H7 (cell line): ENCODE measurements at regions not wholly inside any gene's neighbourhood (a gene's known extent, or its start where the extent isn't known, plus 50 kb on each side); places are given as distances from the start of the nearest gene placed in this dataset.

Source experiments
- DNase-seq: peaks from one replicate; pipeline ENCODE4 v3.0.0; 2012
- H3K27me3 ChIP-seq: 2 replicates; pipeline ENCODE4 v1.6.0; 2011; ENCODE audit warnings: mild to moderate bottlenecking, low read length; ENCODE audit not compliant: control insufficient read depth, insufficient read depth
- H3K36me3 ChIP-seq: replicated peaks from 2 replicates; pipeline ENCODE4 v1.5.1; 2011; ENCODE audit warnings: low read length; ENCODE audit not compliant: control insufficient read depth, insufficient read depth
- H3K4me3 ChIP-seq: 2 replicates; pipeline ENCODE4 v1.5.1; 2011; ENCODE audit warnings: low read depth, mild to moderate bottlenecking, control low read depth, low read length, moderate library complexity; ENCODE audit not compliant: insufficient read depth

DNA sequence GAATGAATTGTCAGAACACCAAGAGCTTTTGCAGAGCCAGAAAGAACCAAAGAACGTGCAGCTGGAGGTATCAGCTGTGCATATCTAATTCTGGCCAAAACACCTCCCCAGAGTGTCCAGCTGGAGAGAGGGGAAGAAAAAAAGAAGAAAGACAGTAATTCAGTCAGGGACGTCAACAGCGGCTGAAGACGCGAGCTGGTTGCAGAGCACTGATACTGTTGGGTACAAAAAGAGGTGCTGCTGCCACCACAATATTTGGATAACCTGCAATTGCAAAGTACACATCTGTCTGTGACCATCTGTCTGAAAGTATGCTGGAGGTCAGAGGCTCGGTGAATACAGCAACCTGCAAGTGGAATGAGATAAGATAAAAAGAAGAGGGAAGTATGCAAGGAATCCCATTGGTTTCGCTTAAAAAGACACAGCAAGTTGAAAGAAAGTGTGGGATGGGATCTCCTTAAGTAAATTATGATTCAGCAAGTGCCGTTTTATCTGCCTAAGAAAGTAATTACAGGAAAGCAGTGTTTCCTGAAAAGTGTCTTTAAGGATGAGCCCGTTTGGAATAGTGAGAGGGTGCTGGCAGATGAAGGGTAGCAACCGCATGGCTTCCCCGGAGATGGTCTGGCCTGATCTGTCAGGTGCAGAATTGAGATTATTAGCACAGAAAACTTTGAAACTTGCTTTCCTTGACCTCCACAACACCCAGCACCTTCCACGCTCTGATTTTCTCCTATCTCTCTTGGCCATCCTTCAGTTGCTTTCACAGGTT is 189.9 kb upstream of the PRDM1 start:
- Histone ChIP-seq H3K36me3 (no peaks in the 10 kb centered on the region), H3K27me3 (no peaks in the 10 kb centered on the region), H3K4me3 (no peak overlapping the region)
- no peak for DNase-seq

DNA sequence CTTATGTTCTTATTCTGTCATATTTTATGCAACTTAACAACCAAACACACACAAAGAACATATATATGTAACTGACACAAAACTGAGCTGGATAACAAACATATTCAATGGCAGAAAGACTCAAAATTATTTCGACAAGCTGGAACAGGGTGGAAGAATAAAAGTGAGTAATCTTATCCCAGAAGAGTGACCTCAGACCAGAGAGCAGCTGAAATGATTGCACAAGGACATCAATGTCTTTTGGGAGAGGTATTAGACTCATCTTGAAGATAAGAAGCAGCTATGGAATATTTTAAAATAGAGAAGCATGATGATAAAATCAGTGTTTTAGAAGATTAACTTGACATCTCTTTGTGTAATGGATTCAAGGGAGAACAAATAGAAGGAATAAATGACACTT is 191.6 kb upstream of the PRDM1 start:
- no peak for DNase-seq
- H3K36me3 ChIP-seq: no peaks in the 10 kb centered on the region
- no peak overlapping the region for H3K4me3 ChIP-seq
- H3K27me3 ChIP-seq: no peaks in the 10 kb centered on the region

DNA sequence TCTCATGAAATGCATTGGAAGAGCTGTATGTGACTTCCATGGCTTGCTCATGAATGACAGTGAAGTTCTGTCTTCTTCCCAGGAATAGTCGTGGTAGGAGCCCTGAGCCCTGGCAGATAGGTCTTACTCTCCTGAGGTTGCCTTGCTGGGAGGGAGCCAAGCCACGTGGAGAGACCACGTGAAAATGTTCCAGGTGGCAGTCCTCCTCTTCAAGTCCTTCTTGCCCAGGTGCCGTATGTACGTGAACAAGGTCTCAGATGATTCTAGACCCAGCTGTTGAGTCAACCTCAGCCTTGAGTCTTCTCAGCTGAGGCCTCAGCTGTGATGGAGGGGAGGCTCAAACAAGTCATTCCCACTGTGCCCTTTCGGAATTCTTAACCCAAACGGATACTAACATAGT is 192.4 kb upstream of the PRDM1 start:
- DNase-seq: no peak
- Histone ChIP-seq H3K27me3 (no peaks in the 10 kb centered on the region), H3K36me3 (no peaks in the 10 kb centered on the region), H3K4me3 (no peak overlapping the region)

DNA sequence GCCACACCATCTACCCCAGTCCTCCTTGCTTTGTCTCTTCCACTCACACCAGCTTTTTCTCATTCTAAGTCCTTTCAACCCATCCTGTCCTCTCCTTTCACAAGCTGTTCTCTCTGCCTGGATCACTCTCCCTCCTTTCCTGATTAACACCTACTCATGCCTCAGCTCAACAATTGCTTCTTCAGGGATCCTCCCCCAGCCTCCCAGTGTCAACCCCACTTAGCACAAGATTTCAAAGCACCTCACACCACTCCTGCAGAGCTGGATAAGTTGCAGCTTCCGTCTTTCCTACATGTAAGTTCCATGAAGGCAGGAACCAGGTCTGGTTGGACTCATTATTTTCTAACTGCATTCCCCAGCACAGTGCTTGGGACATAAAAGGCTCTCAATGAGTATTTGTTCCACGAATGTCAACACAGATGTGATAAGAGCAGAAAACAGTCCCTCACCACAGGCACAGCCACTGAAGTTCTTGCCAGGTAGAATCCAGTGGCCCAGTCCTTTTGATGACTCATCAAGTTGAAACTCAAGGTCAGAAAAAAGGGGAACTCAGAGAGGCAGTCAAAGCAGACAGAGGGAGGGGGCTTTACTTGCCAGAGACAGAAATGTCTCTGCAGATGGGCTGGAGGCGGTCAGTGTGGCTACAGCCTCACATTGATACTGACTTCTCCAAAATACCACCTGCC is 193.4 kb upstream of the PRDM1 start:
- no peak for DNase-seq
- no peaks in the 10 kb centered on the region for H3K36me3 ChIP-seq
- no peak overlapping the region for H3K4me3 ChIP-seq
- no peaks in the 10 kb centered on the region for H3K27me3 ChIP-seq

DNA sequence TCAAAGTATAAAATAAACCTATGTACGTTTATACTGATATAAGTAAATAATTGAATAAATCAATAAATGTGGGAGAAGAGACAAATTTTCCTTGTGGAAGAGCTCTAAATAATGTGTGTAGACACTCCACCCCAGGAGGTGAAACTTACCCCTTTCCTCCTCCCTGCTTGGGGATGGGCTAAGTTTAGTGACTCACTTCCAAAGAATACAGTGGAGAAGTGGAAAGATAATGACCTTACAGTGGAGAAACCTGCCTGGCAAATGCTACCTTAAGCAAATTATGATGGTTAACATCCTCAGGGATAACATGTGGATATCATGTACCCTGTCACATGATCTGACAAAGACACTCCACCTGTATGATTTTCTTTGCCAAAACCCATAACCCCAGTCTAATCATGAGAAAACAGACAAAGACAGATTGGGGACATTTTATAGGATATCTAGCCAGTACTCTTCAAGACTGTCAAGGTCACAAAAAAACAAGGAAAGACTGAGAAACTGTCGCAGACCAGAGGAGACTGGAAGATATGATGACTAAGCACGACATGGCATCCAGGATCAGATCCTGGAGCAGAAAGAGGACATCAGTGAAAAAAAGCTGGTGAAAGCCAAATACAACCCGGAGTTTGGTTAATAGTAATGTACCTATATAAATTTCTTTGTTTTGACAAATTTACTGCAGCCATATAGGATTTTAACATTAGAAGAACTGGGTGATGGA is 195.5 kb upstream of the PRDM1 start:
- no peak overlapping the region for H3K4me3 ChIP-seq
- no peaks in the 10 kb centered on the region for H3K36me3 ChIP-seq
- H3K27me3 ChIP-seq: no peaks in the 10 kb centered on the region
- no peak for DNase-seq

DNA sequence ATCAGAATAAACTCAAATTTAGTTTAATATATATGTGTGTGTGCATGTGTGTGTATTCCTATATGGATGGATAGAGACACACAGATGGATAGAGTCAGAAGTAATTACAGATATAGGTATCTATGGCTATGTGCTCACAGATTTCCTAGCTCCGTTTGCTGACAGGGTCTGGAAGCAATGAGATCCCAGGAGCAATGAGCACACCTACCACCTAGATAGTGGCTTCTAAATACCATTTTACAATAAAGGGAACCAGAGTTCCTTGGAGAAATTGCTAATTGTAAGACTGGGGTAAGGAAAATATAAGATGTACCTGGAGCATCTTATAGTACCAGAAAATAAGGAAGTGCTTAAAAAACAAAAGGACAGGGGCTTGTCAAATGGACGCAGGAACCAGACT is 196.2 kb upstream of the PRDM1 start:
- H3K27me3 ChIP-seq: no peaks in the 10 kb centered on the region
- H3K36me3 ChIP-seq: no peaks in the 10 kb centered on the region
- no peak for DNase-seq
- no peak overlapping the region for H3K4me3 ChIP-seq

DNA sequence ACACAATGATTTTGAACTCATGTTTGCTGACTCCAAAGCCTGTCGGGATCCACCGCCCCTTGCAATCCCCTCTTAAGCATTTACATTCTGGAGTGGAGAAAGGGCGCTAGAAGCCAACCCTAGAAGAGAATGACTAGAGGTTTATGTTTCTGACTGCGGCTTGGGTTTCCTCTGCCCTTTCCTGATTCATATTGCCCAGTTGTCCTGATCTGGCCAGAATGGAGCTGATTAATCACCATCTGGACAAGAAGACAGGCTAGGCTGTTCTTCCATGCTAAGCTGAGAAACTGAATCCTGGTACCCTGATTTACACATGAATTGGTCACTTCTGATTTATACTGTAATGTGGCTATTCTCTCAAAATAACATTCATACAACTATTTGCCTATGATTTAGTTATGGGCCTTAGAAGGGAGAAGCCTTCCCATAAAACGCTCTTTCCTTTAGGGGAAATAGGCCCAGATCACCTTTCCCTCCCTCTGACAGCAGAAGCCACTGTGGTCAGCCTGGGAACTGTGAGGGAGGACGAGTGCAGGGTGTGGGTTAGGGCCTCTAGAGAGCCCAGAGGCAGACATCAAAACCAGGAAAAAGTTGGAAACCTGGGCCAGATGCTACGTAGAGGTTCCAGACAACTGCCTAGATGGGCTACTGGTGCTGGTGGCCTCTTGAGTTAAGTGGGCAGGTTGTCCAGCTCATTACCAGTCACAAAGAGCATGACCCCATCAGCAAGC is 199.2 kb upstream of the PRDM1 start:
- Histone ChIP-seq H3K27me3 (no peaks in the 10 kb centered on the region), H3K4me3 (no peak overlapping the region), H3K36me3 (no peaks in the 10 kb centered on the region)
- no peak for DNase-seq

DNA sequence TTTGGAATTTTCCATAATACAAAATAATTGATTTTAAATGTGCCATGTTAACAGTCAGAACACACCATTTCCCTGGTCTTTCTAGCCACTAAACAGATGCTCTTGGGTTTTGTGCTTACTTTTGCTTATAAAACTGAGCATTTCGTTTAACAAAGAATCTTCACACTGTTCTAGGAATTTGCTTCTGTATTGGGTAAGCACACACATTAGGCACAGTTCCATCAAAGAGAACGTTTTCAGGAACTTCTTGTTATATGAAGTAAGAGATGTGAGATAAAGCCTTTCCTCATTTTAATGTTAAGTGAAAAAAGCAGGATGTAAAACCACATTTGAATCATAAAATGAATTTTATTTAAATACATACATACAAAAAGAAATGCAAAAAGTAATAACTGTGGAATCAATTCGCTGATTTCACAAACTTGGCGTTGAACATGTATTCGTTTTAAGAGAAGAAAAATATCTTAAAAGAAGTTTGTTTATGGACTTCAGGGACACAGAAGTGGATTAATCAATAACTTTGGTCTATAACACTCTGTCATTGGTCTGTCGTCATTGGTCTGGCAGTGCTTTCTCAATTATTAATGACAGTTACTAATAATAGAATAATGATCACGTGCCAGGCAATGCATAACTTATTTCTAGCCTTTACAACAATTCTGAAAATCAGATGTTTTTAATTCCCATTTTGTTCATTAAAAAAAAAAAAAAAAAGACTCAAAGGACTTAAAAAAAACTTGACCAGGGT is 199.9 kb upstream of the PRDM1 start:
- no peak for DNase-seq
- Histone ChIP-seq H3K4me3 (no peak overlapping the region), H3K27me3 (no peaks in the 10 kb centered on the region), H3K36me3 (no peaks in the 10 kb centered on the region)

DNA sequence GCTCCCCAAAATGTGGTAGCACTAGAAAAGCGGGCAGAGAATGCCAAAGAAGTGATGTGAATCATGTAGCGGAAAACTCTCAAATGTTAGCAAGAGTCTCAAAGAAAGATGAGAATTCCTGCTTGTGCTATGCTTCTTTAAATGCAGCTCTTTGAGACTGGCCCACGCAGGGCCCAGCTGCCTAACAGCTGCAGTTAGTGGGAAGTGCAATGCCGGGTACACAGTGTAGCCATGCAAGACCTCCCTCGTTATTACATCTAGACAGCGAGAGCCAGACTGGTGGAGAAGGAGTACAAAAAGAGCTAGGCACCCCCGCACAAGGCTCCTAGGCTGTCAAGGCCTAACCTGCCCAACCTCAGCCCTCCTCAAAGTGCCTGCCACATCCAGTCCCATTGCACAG is 201.7 kb upstream of the PRDM1 start:
- Histone ChIP-seq H3K36me3 (no peaks in the 10 kb centered on the region), H3K27me3 (no peaks in the 10 kb centered on the region), H3K4me3 (no peak overlapping the region)
- DNase-seq: no peak

DNA sequence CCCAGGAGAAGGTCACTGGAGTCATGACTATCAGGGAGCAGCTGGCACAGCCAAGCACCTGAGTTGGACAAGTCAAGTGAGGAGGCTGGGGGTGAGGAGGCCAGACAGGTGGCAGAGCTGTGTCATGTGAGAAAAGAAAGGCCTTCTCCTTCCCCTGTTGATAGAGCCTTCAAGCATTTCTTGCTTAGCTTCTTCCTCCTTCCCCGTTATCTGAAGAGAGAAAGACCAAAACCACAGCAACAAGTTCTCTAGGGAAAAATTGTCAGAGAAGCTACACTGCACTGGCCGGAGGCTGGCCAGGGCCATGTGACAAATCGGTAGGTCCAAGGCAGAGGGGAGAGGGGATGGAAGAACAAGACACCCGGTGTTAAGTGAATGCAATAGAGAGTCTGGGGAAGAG is 202.1 kb upstream of the PRDM1 start:
- Histone ChIP-seq H3K4me3 (no peak overlapping the region), H3K36me3 (no peaks in the 10 kb centered on the region), H3K27me3 (no peaks in the 10 kb centered on the region)
- no peak for DNase-seq

DNA sequence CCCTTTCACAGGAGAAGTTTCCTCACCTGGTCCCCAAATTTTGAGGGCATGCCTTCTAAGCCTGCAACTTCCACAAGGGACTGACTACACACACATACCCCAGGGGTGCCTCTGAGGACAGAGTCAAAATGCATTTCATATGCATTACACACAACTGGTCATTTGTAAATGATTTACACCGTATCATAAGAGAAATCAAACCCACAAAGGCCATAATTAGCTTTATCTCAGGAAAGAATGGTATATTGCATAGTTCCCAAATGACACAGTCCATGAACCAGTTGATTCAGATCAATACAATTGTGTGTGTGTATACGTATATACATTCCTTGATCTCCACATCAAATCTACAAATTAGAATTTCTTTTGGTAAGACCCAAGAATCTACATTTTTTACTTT is 203.3 kb upstream of the PRDM1 start:
- no peaks in the 10 kb centered on the region for H3K27me3 ChIP-seq
- no peak for DNase-seq
- no peaks in the 10 kb centered on the region for H3K36me3 ChIP-seq
- no peak overlapping the region for H3K4me3 ChIP-seq

DNA sequence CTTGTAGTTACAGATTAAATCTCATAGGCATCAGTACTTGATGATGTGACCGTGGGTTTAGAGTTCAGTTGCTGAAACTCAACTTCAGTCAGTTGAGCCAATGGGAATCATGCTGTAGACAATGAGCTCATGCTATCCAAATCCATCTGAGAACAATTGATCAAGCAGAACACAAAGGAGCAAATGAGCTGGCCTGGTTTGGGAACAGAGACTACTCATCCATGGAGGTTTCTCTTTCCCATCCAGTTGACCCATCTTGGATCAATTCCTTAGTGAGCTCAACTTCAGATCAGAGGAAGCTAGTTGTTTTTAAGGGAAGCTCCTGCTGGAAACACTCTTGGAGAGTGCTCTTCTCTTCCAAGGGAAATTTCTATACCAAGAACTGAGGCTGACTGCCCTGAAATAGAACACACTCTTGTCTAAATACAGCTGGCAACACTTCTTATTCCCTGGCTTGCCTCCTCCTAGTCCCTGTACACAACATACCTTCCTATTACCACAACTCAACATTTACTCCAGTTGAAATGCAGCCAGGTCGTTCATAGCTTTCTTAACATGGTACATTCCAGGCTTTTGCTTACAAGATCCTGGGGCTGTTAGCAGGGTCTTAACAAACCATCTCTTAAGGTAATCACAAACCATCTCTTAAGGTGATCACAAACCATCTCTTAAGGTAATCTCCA is 203.9 kb upstream of the PRDM1 start:
- no peak for DNase-seq
- Histone ChIP-seq H3K27me3 (no peaks in the 10 kb centered on the region), H3K36me3 (no peaks in the 10 kb centered on the region), H3K4me3 (no peak overlapping the region)

DNA sequence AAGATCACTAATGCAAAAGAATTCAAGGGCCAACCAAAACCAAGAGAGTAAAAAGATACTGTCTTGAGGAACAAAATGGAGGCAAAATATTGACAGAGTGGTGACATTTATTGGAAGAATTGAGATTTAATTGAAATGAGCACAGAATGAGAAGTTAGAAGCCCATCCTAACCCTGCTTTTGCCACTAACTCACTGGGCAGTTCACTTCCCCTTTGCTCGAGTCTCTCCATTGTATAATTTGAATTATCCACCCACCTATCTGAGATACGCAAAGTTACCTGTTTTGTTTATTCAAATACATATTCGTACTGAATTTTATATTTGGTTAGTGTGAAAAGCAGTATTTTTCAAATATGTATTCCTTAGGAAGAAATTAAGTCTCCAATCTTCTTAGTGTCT is 204.5 kb upstream of the PRDM1 start:
- H3K36me3 ChIP-seq: no peaks in the 10 kb centered on the region
- no peaks in the 10 kb centered on the region for H3K27me3 ChIP-seq
- H3K4me3 ChIP-seq: no peak overlapping the region
- no peak for DNase-seq
